HG03280 (cell line): ENCODE measurements at regions not wholly inside any gene's neighbourhood (a gene's known extent, or its start where the extent isn't known, plus 50 kb on each side); places are given as distances from the start of the nearest gene placed in this dataset.
"Not testable (repeated sequence)": the region's sequence is repeated elsewhere in the genome, so short reads cannot be mapped to it uniquely, and the experiment has no call there.

Source experiments
- ATAC-seq: cut with Tn5 transposase; IDR thresholded peaks from one replicate; pipeline ENCODE4 v1.9.1; 2021; ENCODE audit warnings: mild to moderate bottlenecking, moderate library complexity; ENCODE audit not compliant: unreplicated experiment

DNA sequence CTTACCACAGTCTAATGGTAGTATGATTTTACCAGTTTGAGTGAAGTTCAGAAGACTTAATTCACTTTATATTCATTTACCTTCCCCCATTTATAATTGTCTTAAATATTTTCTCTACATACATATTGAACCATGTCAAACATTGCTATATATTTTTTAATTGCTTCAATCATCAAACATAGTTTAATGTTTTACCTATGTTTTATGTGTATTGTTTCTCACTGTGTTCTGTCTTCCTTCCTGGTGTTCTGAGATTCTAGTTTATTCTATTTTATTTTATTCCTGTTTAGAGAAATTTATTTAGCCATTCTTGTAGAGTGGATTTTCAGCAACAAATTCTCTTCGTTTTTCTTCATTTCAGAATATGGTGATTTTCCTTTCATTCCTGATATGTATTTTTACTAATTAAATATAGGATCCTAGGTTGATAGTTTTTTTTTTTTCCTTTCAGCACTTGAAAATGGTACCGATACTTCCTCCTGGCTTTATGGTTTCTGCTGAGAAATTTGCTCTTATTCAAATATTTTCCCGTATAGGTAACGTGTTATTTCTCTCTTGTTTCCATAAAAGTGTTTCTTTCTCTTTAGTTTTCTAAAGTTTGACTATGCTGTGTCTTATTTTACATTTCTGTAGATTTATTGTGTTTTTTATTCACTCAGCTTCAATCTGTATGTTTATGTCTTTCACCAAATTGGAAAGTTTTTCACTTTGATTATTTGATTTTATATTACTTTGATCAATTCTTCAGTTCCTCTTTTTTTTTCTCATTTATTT, 201.8 kb upstream of the AGR3 start:
- no peak for ATAC-seq

DNA sequence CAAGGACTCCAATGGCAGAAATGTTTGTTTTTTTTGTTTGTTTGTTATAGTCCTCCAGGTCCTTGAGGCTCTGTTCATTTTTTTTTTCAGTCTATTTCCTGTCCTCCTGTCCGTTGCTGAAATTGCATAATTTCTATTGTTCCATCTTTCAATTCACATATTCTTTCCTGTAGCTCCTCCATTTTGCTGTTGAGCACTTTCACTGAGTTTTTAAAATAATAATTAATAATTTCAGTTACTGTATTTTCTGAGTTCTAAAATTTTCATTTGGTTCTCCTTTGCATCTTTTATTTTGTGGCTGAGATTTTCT, 202.3 kb upstream of the AGR3 start:
- ATAC-seq, result no peak

DNA sequence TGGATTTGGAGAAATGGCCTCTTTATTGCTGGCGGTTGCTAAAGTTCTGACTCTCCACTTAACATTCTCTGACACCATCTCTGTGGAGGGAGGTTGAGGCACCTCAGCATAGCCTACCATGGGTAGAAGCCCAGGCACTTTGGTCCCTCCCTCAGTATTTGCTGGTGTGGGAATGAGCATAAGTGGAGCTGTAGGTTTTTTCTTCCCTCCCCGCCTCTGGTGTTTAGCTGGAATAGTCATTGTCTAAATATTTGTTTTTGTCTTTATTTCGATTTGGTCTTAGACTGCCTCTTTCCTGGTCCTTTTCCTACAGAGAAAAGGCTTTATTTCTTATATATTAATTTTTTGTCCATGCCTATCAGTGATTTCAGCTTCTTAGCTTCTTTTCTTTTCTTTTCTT, 203.4 kb upstream of the AGR3 start:
- ATAC-seq, result no peak

- ATAC-seq, result no peak
Observed at GRCh38 chr7:17086403-17086802, 204.6 kb upstream of the AGR3 start.

- no peak for ATAC-seq
Observed at GRCh38 chr7:17090751-17091150, 207.7 kb upstream of the AHR start.

GRCh38 chr7:17093461-17093860, 205.0 kb upstream of the AHR start:
- ATAC-seq, result no peak

- ATAC-seq, result no peak
Observed at GRCh38 chr7:17094963-17095574, 203.4 kb upstream of the AHR start.

DNA sequence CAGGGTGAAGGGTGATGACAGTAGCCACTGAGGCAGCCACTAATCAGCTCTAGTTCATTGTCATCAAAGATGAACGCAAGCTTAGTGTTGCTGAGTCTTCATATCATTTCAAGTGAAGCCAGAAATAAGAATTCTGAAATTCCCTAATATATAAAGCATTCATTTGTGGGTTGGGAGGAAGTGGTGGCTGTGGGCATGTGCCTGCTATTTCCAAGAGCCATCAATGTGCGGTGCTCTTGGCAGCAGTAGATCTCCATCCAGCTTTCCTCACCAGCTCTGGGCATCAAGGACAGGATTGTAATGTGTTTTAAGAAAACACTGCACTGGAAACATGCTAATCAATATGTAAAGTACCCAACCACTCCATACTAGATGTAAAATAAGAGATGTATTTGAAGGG, 202.5 kb upstream of the AHR start:
- ATAC-seq, result no peak

DNA sequence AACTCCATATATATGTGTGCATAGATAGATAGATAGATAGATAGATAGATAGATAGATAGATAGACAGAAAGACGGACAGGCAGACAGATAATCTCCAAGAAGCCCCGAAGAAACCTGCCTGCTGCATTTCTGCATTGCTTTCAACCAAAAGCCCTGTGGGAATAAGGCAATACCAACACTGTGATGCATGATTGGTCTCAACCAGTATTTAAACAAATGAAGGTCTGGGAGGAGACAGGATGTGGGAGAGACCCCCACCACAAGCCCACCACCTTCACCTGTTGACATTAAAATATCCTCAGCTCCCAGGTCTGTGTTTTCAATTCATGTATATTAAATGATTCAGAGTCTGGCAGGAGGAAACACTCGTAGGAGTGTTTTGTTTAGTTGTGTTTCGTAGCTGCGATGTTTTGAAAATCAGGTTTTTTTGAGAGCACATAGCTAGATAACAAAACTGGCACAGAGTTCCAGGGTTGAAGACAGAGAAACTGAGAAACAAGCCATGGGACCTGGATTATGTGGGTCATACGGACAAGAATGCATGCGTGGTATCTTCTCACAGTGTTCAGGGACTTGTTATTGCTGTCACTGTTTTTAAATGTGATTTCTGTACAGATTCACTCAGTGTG, 200.7 kb upstream of the AHR start:
- no peak for ATAC-seq

GRCh38 chr7:17098515-17098914, 199.9 kb upstream of the AHR start:
- no peak for ATAC-seq

- ATAC-seq, result no peak
Observed at GRCh38 chr7:17099083-17099973, 199.1 kb upstream of the AHR start.

GRCh38 chr7:17099974-17100509, 198.4 kb upstream of the AHR start:
- ATAC-seq, result not testable (repeated sequence)

DNA sequence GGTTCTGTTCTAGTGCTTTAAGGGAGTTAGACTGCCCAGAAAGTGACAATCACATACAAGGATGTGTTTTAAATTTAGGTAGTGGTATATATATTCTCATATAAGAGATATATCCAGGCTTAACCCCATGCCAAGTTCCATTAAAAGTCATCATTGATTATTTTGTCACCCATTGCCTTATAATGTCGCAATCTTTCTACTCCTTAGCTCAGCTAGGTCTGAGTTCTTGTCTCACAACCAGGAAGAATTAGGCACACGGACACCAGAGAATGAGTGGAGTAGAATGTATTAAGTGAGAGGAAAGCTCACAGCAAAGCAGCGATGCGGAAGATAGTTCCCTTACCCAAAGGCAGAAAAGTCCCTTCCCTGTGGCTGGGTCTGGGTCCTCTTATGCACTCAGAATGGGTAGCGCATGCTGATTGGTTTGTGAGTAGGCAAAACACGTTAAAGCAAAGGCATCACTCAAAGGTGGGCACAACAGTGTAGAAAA, 197.2 kb upstream of the AHR start:
- no peak for ATAC-seq

DNA sequence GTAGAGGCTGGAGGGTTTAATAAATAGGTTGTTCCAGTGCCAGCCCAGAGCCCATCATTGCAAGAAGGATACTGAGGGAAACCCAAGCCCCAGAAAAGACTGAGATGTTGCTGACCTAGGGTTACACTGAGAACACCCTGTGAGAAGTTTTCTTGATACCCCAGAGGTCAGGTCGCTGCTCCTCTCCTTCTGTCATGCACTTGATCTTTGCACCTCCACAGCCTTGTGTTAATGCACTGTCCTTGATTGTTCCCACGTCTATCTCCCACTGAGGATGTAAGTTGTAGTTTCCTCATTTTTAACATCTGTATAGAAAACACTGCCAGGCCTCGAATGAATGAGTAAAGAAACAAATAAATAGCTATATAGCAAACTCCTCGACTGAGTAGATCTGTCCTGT, 195.3 kb upstream of the AHR start:
- ATAC-seq, result no peak

- no peak for ATAC-seq
Observed at GRCh38 chr7:17103984-17104383, 194.5 kb upstream of the AHR start.

DNA sequence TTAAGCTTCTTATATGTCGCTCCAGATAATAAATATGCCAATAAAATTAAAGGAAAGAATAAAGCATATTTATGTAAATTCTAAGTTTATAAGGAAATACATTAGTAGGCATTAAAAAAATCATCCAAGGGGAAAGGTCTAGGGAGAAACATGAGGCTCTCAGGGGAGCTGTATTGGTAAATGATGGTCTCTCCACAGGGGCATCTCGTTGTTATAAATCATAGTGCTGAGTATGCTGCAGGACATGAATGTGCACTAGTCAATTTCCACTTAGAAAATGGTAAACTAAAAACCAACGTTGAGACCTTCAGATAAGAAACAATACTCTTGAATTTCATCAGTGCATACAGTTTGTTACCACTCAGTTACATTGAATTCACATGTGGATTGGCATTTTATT, 194.0 kb upstream of the AHR start:
- ATAC-seq, result no peak

GRCh38 chr7:17105701-17106100, 192.8 kb upstream of the AHR start:
- ATAC-seq, result no peak

DNA sequence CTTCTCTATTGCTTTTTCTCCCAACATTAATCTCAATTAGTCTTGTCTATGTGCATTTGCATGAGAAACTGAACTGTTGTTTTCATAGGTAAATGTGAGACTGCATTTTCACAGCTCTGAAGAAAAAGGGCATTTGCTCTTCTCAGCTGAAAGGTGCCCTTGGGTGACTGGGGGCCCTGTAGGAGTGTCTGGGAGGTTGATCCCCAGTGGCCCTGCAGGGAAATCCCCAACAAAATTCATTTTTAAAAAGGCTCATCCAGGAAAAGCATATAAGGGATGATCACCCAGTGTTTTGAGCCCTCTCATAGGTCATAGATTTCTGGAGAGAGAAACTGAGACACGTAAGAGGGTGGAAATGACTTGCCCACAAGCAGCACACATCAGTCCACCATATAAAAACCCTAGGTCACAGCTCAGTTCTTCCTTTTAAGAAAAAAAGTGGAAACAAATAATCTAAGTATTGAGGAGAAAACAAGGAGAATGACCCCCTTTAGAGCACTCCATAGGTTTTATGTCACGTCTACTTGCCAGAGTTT, 190.3 kb upstream of the AHR start:
- ATAC-seq, result no peak

DNA sequence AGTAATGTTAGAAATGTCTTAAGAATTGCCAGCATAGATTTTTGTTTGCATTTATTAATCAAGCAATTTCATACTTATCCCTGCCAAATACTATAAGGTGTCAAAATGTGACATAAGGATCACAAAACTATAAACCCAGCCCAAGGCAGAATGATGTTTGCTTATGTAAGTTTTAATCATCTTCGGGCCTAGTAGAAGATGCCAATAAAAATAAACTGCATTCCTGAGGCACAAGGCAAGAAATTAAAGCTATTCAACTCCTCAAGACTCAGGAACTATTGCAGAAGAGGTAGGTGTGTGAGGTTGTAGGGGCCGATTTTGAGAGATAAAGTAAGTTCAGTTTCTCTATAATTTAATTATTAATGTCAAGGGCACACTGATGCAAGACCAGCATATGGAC, 189.4 kb upstream of the AHR start:
- ATAC-seq, result no peak

GRCh38 chr7:17113770-17114169, 184.7 kb upstream of the AHR start:
- not testable (repeated sequence) for ATAC-seq

GRCh38 chr7:17118412-17118811, 180.0 kb upstream of the AHR start:
- ATAC-seq, result no peak
